Endothelial cell of umbilical vein (primary cell): ENCODE measurements at regions not wholly inside any gene's neighbourhood (a gene's known extent, or its start where the extent isn't known, plus 50 kb on each side); places are given as distances from the start of the nearest gene placed in this dataset.

Source experiments
- CTCF ChIP-seq, 2 donors: IDR thresholded peaks; 1 replicate in 1 of 2; 2 replicates in 1 of 2; pipeline ENCODE4 v1.5.1; 2011; ENCODE audit warnings: low read length in 2 of 2, mild to moderate bottlenecking in 2 of 2, moderate library complexity in 2 of 2, control low read depth in 1 of 2, inconsistent platforms in 1 of 2, low read depth in 1 of 2; ENCODE audit not compliant: insufficient read depth in 1 of 2; ENCODE audit errors: extremely low read depth in 1 of 2
- EZH2 ChIP-seq: IDR thresholded peaks from 2 replicates; pipeline ENCODE4 v1.6.1; 2012; ENCODE audit warnings: borderline replicate concordance, low read depth, mild to moderate bottlenecking, moderate library complexity, low read length, inconsistent platforms; ENCODE audit not compliant: severe bottlenecking
- JUN ChIP-seq: IDR thresholded peaks from 2 replicates; pipeline ENCODE4 v1.6.1; 2011; ENCODE audit warnings: borderline replicate concordance, low read depth; ENCODE audit not compliant: insufficient read length, insufficient read depth
- POLR2A ChIP-seq: IDR thresholded peaks from 2 replicates; pipeline ENCODE4 v1.6.1; 2012; ENCODE audit warnings: low read depth, mild to moderate bottlenecking, control low read depth, low read length
- POLR2AphosphoS5 ChIP-seq: IDR thresholded peaks from 2 replicates; pipeline ENCODE4 v1.6.1; 2012; ENCODE audit warnings: low read depth, mild to moderate bottlenecking, control low read depth, low read length, moderate library complexity; ENCODE audit not compliant: insufficient read depth

- no peak for TF ChIP-seq CTCF (IDR thresholded peaks at IDR 0.05; ENCODE audit: extremely low read depth in 1 of 2, insufficient read depth in 1 of 2, low read depth in 1 of 2, low read length in 2 of 2)
- TF ChIP-seq EZH2, result no peak
- no peak for TF ChIP-seq POLR2AphosphoS5
- no peak for TF ChIP-seq POLR2A
- no peak for TF ChIP-seq JUN
These were observed 163.9 kb downstream of the KCTD15 start for GRCh38 chr19:33960566-33960965.
